ENCODE measurements at regions not wholly inside any gene's neighbourhood (a gene's known extent, or its start where the extent isn't known, plus 50 kb on each side); places are given as distances from the start of the nearest gene placed in this dataset.

DNA sequence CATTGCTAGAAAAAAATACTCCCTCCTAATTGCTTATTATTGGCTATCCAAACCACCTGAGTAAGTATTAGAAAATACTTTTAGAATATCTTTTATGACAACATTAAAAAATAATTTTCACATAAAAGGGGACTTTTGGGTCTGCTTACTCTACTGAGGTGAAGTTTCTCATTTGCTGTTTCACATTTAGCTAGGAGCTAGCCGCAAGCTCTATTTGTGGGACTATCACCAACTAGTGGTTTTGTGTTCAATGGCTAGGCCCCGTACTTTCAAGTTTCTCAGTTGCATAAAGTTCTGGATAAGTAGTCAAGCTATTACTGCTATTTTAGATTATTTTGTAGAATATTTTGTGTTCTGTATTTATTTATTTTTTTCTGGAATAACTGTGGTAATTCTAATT is 244.2 kb upstream of the SLITRK3 start:
- no peak for TF ChIP-seq POLR2A (IDR thresholded peaks at IDR 0.05)
- TF ChIP-seq, protein P1, sequence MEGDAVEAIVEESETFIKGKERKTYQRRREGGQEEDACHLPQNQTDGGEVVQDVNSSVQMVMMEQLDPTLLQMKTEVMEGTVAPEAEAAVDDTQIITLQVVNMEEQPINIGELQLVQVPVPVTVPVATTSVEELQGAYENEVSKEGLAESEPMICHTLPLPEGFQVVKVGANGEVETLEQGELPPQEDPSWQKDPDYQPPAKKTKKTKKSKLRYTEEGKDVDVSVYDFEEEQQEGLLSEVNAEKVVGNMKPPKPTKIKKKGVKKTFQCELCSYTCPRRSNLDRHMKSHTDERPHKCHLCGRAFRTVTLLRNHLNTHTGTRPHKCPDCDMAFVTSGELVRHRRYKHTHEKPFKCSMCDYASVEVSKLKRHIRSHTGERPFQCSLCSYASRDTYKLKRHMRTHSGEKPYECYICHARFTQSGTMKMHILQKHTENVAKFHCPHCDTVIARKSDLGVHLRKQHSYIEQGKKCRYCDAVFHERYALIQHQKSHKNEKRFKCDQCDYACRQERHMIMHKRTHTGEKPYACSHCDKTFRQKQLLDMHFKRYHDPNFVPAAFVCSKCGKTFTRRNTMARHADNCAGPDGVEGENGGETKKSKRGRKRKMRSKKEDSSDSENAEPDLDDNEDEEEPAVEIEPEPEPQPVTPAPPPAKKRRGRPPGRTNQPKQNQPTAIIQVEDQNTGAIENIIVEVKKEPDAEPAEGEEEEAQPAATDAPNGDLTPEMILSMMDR (IDR thresholded peaks at IDR 0.05) = no peak
- no peak for TF ChIP-seq EP300 (IDR thresholded peaks at IDR 0.05)
- TF ChIP-seq POLR2AphosphoS5 (IDR thresholded peaks at IDR 0.05) = no peak
